Fibroblast of lung (primary cell): ENCODE measurements at regions not wholly inside any gene's neighbourhood (a gene's known extent, or its start where the extent isn't known, plus 50 kb on each side); places are given as distances from the start of the nearest gene placed in this dataset.

Experiments
- DNase-seq, 2 donors: peaks; one replicate each; pipeline versions ENCODE4 v3.0.0 to v3.0.0-alpha.2; 2010; ENCODE audit warnings: low read depth in 2 of 2
- H2AFZ ChIP-seq: 2 replicates; pipeline ENCODE4 v1.5.1; 2012; ENCODE audit warnings: low read length, control low read depth, inconsistent platforms
- H3K27ac ChIP-seq: 2 replicates; pipeline ENCODE4 v1.5.1; 2011; ENCODE audit warnings: low read length, control low read depth; ENCODE audit not compliant: insufficient read depth
- H3K27me3 ChIP-seq: 2 replicates; pipeline ENCODE4 v1.5.1; 2011; ENCODE audit warnings: mild to moderate bottlenecking, low read length; ENCODE audit not compliant: control insufficient read depth, insufficient read depth
- H3K36me3 ChIP-seq: 2 replicates; pipeline ENCODE4 v1.5.1; 2011; ENCODE audit warnings: low read length; ENCODE audit not compliant: control insufficient read depth, insufficient read depth
- H3K4me1 ChIP-seq: 2 replicates; pipeline ENCODE4 v1.5.1; 2011; ENCODE audit warnings: low read length; ENCODE audit not compliant: control insufficient read depth, insufficient read depth; ENCODE audit errors: extremely low read depth
- H3K4me2 ChIP-seq: 2 replicates; pipeline ENCODE4 v1.5.1; 2011; ENCODE audit warnings: low read length, control low read depth; ENCODE audit not compliant: insufficient read depth; ENCODE audit errors: extremely low read depth
- H3K4me3 ChIP-seq, 4 experiments: fragments of 200-600 bp in 1 of 4; sonication (generic) in 1 of 4; replicated peaks in 1 of 4; 2 replicates each; pipeline ENCODE4 v1.5.1; 2011 to 2016; ENCODE audit warnings: low read length in 4 of 4, low read depth in 3 of 4, mild to moderate bottlenecking in 3 of 4, control low read depth in 2 of 4, inconsistent platforms in 1 of 4, mixed read lengths in 1 of 4; ENCODE audit not compliant: insufficient read depth in 1 of 4; ENCODE audit errors: control extremely low read depth in 1 of 4
- H3K79me2 ChIP-seq: 2 replicates; pipeline ENCODE4 v1.5.1; 2012; ENCODE audit warnings: mild to moderate bottlenecking, low read length, inconsistent platforms; ENCODE audit not compliant: control insufficient read depth, insufficient read depth
- H3K9ac ChIP-seq: 2 replicates; pipeline ENCODE4 v1.5.1; 2011; ENCODE audit warnings: mild to moderate bottlenecking, low read length, control low read depth; ENCODE audit not compliant: insufficient read depth
- H3K9me3 ChIP-seq: 2 replicates; pipeline ENCODE4 v1.5.1; 2012; ENCODE audit warnings: low read depth, low read length; ENCODE audit not compliant: control insufficient read depth, insufficient read depth
- H4K20me1 ChIP-seq: 2 replicates; pipeline ENCODE4 v1.5.1; 2011; ENCODE audit warnings: low read length; ENCODE audit not compliant: control insufficient read depth, insufficient read depth; ENCODE audit errors: extremely low read depth
- EZH2 ChIP-seq: IDR thresholded peaks from 2 replicates; pipeline ENCODE4 v1.5.1; 2012; ENCODE audit warnings: low read length, control low read depth, mild to moderate bottlenecking; ENCODE audit errors: missing control alignments
- TF ChIP-seq, protein P1 (sequence below), 2 donors: IDR thresholded peaks in 1 of 2; conservative IDR thresholded peaks in 1 of 2; 1 replicate in 1 of 2; 2 replicates in 1 of 2; pipeline ENCODE4 v1.5.1; 2011 to 2012; ENCODE audit warnings: low read length in 2 of 2, control low read depth in 1 of 2, inconsistent platforms in 1 of 2, low read depth in 1 of 2, mild to moderate bottlenecking in 1 of 2

DNA sequence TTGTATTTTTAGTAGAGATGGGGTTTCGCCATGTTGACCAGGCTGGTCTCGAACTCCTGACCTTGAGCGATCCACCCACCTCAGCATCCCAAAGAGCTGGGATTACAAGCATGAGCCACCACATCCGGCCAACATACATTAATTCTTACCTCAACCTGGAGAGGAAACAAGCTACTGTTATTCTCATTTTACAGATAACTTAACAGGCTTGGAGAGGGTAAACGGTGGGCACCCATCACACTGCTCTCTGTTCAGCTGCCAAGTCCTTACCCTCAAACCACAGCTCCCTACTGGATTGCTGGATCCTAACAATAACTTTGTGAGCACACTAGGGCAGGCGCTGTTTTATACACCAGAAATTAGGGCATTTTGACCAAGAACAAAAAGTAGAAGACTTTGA lies 93.6 kb upstream of the BARHL2 start:
- Histone ChIP-seq H3K9ac (no peak overlapping the region), H3K36me3 (no peaks in the 10 kb centered on the region), H3K27me3 (no peaks in the 10 kb centered on the region), H3K27ac (no peak overlapping the region), H3K4me2 (no peak overlapping the region), H3K79me2 (no peaks in the 10 kb centered on the region), H2AFZ (no peak overlapping the region), H3K9me3 (no peaks in the 10 kb centered on the region), H4K20me1 (no peaks in the 10 kb centered on the region), H3K4me1 (no peaks in the 10 kb centered on the region), H3K4me3 (no peak overlapping the region)
- no peak for DNase-seq
- no peak for TF ChIP-seq EZH2
- TF ChIP-seq, protein P1, sequence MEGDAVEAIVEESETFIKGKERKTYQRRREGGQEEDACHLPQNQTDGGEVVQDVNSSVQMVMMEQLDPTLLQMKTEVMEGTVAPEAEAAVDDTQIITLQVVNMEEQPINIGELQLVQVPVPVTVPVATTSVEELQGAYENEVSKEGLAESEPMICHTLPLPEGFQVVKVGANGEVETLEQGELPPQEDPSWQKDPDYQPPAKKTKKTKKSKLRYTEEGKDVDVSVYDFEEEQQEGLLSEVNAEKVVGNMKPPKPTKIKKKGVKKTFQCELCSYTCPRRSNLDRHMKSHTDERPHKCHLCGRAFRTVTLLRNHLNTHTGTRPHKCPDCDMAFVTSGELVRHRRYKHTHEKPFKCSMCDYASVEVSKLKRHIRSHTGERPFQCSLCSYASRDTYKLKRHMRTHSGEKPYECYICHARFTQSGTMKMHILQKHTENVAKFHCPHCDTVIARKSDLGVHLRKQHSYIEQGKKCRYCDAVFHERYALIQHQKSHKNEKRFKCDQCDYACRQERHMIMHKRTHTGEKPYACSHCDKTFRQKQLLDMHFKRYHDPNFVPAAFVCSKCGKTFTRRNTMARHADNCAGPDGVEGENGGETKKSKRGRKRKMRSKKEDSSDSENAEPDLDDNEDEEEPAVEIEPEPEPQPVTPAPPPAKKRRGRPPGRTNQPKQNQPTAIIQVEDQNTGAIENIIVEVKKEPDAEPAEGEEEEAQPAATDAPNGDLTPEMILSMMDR (conservative IDR thresholded peaks at IDR 0.05 in 1 of 2, IDR thresholded peaks at IDR 0.05 in 1 of 2; ENCODE audit: low read depth in 1 of 2, low read length in 2 of 2), result no peak

DNA sequence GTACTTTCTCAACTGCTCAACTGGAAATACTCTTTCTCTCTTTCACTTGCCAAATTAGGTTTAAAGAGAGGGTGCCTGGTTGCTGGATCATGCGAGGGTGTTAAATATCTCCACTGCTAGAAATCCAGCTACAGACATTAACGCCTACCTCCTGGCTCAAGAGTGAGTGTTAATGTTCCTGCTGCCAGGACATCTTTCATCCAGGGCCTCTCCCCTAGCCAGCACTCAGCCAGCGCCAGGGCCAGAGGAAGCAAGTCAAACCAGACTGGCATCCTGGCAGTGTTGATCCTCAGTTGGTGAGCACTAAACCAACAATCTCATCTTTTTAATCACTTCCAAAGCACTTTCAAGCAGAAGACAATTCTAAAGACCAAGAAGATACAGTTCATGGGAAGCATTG lies 92.9 kb upstream of the BARHL2 start:
- H4K20me1 ChIP-seq, result no peaks in the 10 kb centered on the region
- H3K27me3 ChIP-seq, result no peaks in the 10 kb centered on the region
- H3K27ac ChIP-seq, result no peak overlapping the region
- H3K9me3 ChIP-seq, result no peaks in the 10 kb centered on the region
- H3K36me3 ChIP-seq, result no peaks in the 10 kb centered on the region
- no peak overlapping the region for H3K4me2 ChIP-seq
- no peak overlapping the region for H2AFZ ChIP-seq
- H3K4me3 ChIP-seq, result no peak overlapping the region
- no peaks in the 10 kb centered on the region for H3K79me2 ChIP-seq
- TF ChIP-seq, protein P1 (conservative IDR thresholded peaks at IDR 0.05 in 1 of 2, IDR thresholded peaks at IDR 0.05 in 1 of 2; ENCODE audit: low read depth in 1 of 2, low read length in 2 of 2), result no peak
- TF ChIP-seq EZH2, result no peak
- H3K4me1 ChIP-seq, result no peaks in the 10 kb centered on the region
- DNase-seq, result no peak
- no peak overlapping the region for H3K9ac ChIP-seq

DNA sequence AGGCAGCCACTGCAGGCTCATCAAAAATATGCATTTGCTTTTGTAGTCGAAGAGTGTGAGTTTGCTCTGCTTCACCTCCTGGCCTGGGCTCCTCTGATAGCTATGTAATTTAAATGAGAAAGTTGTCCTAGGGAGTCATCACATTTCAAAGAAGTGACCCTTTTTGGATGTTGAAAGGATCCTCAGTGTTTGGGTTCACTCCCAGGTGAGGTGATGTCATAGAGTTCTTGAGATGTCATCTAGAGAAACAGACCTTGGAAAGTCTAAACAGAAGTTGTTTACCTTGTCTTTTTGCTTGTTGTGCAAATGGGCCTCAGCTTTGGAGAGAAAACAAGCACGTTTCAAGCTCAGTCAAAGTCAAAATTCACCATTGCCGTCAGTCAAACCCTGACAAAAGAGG lies 92.0 kb upstream of the BARHL2 start:
- TF ChIP-seq, protein P1 (conservative IDR thresholded peaks at IDR 0.05 in 1 of 2, IDR thresholded peaks at IDR 0.05 in 1 of 2; ENCODE audit: low read depth in 1 of 2, low read length in 2 of 2), result no peak
- Histone ChIP-seq H3K9me3 (no peaks in the 10 kb centered on the region), H3K36me3 (no peaks in the 10 kb centered on the region), H3K79me2 (no peaks in the 10 kb centered on the region), H3K4me1 (no peaks in the 10 kb centered on the region), H2AFZ (no peak overlapping the region), H3K27ac (no peak overlapping the region), H3K27me3 (no peaks in the 10 kb centered on the region), H3K4me2 (no peak overlapping the region), H4K20me1 (no peaks in the 10 kb centered on the region), H3K4me3 (no peak overlapping the region), H3K9ac (no peak overlapping the region)
- no peak for DNase-seq
